ENCODE measurements at regions not wholly inside any gene's neighbourhood (a gene's known extent, or its start where the extent isn't known, plus 50 kb on each side); places are given as distances from the start of the nearest gene placed in this dataset.

DNA sequence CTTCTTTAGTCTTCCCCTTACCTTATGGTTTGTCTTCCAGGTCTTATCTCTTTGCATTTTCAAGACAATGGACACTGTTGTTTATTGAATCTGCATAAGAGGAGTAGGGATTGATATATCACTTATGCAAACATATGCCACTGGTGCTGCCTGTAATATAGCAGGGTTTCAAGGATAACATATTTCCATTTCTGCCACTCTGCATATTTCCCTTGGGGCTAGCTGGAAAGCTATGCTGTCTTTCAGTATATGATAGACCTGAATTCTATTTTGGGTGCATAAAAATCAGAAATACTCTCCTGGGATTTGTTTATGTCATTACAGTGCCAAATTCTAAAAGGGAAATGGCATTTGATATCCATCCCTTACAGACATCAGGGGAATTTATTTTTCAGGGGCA lies 400.2 kb downstream of the TLR4 start:
- TF ChIP-seq ISL1 (CRISPR knock-in tag; IDR thresholded peaks at IDR 0.05) (no peak), CSDC2 (CRISPR knock-in tag; IDR thresholded peaks at IDR 0.05) (no peak), ZFP30 (CRISPR knock-in tag; IDR thresholded peaks at IDR 0.05) (no peak), RARB (CRISPR knock-in tag; IDR thresholded peaks at IDR 0.05) (no peak), GLIS3 (CRISPR knock-in tag; IDR thresholded peaks at IDR 0.05) (no peak)
- TF ChIP-seq, protein P1, sequence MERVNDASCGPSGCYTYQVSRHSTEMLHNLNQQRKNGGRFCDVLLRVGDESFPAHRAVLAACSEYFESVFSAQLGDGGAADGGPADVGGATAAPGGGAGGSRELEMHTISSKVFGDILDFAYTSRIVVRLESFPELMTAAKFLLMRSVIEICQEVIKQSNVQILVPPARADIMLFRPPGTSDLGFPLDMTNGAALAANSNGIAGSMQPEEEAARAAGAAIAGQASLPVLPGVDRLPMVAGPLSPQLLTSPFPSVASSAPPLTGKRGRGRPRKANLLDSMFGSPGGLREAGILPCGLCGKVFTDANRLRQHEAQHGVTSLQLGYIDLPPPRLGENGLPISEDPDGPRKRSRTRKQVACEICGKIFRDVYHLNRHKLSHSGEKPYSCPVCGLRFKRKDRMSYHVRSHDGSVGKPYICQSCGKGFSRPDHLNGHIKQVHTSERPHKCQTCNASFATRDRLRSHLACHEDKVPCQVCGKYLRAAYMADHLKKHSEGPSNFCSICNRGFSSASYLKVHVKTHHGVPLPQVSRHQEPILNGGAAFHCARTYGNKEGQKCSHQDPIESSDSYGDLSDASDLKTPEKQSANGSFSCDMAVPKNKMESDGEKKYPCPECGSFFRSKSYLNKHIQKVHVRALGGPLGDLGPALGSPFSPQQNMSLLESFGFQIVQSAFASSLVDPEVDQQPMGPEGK (CRISPR knock-in tag; IDR thresholded peaks at IDR 0.05; ENCODE audit: borderline replicate concordance), result no peak
- TF ChIP-seq, protein P2, sequence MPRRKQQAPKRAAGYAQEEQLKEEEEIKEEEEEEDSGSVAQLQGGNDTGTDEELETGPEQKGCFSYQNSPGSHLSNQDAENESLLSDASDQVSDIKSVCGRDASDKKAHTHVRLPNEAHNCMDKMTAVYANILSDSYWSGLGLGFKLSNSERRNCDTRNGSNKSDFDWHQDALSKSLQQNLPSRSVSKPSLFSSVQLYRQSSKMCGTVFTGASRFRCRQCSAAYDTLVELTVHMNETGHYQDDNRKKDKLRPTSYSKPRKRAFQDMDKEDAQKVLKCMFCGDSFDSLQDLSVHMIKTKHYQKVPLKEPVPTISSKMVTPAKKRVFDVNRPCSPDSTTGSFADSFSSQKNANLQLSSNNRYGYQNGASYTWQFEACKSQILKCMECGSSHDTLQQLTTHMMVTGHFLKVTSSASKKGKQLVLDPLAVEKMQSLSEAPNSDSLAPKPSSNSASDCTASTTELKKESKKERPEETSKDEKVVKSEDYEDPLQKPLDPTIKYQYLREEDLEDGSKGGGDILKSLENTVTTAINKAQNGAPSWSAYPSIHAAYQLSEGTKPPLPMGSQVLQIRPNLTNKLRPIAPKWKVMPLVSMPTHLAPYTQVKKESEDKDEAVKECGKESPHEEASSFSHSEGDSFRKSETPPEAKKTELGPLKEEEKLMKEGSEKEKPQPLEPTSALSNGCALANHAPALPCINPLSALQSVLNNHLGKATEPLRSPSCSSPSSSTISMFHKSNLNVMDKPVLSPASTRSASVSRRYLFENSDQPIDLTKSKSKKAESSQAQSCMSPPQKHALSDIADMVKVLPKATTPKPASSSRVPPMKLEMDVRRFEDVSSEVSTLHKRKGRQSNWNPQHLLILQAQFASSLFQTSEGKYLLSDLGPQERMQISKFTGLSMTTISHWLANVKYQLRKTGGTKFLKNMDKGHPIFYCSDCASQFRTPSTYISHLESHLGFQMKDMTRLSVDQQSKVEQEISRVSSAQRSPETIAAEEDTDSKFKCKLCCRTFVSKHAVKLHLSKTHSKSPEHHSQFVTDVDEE (CRISPR knock-in tag; IDR thresholded peaks at IDR 0.05), result no peak
- TF ChIP-seq, protein P3, sequence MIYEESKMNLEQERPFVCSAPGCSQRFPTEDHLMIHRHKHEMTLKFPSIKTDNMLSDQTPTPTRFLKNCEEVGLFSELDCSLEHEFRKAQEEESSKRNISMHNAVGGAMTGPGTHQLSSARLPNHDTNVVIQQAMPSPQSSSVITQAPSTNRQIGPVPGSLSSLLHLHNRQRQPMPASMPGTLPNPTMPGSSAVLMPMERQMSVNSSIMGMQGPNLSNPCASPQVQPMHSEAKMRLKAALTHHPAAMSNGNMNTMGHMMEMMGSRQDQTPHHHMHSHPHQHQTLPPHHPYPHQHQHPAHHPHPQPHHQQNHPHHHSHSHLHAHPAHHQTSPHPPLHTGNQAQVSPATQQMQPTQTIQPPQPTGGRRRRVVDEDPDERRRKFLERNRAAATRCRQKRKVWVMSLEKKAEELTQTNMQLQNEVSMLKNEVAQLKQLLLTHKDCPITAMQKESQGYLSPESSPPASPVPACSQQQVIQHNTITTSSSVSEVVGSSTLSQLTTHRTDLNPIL (CRISPR knock-in tag; IDR thresholded peaks at IDR 0.05; ENCODE audit: low read depth), result no peak
- TF ChIP-seq, protein P4, sequence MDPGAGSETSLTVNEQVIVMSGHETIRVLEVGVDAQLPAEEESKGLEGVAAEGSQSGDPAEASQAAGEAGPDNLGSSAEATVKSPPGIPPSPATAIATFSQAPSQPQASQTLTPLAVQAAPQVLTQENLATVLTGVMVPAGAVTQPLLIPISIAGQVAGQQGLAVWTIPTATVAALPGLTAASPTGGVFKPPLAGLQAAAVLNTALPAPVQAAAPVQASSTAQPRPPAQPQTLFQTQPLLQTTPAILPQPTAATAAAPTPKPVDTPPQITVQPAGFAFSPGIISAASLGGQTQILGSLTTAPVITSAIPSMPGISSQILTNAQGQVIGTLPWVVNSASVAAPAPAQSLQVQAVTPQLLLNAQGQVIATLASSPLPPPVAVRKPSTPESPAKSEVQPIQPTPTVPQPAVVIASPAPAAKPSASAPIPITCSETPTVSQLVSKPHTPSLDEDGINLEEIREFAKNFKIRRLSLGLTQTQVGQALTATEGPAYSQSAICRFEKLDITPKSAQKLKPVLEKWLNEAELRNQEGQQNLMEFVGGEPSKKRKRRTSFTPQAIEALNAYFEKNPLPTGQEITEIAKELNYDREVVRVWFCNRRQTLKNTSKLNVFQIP (CRISPR knock-in tag; IDR thresholded peaks at IDR 0.05; ENCODE audit: borderline replicate concordance, low read depth), result no peak
